ENCODE measurements at regions not wholly inside any gene's neighbourhood (a gene's known extent, or its start where the extent isn't known, plus 50 kb on each side); places are given as distances from the start of the nearest gene placed in this dataset.

DNA sequence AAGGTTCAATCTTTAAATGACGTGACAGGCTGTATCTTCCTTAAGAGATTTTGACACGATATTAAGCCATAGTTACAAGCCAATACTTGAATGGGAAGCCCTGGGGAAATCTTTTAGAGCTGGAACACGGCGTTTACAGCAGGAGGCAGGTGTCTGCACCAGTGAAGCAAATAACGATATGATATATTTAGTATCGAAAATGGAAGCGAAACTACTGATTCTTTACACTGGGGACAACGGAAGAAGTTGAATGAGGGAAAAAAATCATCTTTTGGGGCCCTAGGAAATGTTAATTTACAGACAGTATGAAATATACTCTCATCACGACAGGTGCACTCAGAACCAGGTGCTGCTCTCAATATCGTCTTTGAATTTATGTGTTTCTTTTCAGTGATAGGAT, 793.9 kb upstream of the PCDH20 start:
- no peak overlapping the region for H3K27ac ChIP-seq
- H3K9me3 ChIP-seq: no peaks in the 10 kb centered on the region
- DNase-seq (no peak), ATAC-seq (no peak)
- 64 to 66% methylated on average over 10 of the region's 10 CpGs for WGBS, 2 donors
- H3K36me3 ChIP-seq (replicated peaks in 1 of 2; ENCODE audit: insufficient read depth in 1 of 2, low read depth in 2 of 2): no peaks in the 10 kb centered on the region
- no peaks in the 10 kb centered on the region for H3K4me1 ChIP-seq
- no peak overlapping the region for H3K4me3 ChIP-seq
- TF ChIP-seq POLR2A (IDR thresholded peaks at IDR 0.05) (no peak), CTCF (IDR thresholded peaks at IDR 0.05) (no peak)
- intact Hi-C loops (cut with DNase I): no loop called here
- H3K27me3 ChIP-seq: no peaks in the 10 kb centered on the region

DNA sequence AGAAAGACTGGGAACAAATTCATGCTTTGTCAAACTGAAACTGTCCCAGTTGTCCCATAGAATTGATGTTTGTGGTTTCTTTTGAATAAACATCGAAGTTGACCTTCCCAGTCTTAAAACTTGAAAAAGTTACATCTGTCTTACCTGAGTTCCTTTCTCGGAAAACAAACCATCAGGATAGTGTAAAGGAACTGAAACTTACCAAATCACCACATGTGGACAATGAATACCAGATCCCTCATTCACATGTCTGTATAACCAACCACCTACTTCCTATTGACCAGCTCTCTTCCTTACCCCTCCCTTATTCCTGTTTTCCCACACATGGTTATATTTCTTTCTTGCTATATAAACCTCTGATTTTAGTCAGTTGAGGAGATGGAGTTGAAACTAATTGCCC, 791.7 kb upstream of the PCDH20 start:
- intact Hi-C loops (cut with DNase I): no loop called here
- no peaks in the 10 kb centered on the region for H3K36me3 ChIP-seq (replicated peaks in 1 of 2; ENCODE audit: insufficient read depth in 1 of 2, low read depth in 2 of 2)
- no peaks in the 10 kb centered on the region for H3K9me3 ChIP-seq
- no peak for DNase-seq
- 63 to 67% methylated on average over 2 of the region's 2 CpGs for WGBS, 2 donors
- no peak for TF ChIP-seq POLR2A (IDR thresholded peaks at IDR 0.05)
- TF ChIP-seq CTCF (IDR thresholded peaks at IDR 0.05): no peak
- no peak for ATAC-seq
- H3K4me3 ChIP-seq: no peak overlapping the region
- H3K27me3 ChIP-seq: no peaks in the 10 kb centered on the region
- H3K27ac ChIP-seq: no peak overlapping the region
- no peaks in the 10 kb centered on the region for H3K4me1 ChIP-seq

DNA sequence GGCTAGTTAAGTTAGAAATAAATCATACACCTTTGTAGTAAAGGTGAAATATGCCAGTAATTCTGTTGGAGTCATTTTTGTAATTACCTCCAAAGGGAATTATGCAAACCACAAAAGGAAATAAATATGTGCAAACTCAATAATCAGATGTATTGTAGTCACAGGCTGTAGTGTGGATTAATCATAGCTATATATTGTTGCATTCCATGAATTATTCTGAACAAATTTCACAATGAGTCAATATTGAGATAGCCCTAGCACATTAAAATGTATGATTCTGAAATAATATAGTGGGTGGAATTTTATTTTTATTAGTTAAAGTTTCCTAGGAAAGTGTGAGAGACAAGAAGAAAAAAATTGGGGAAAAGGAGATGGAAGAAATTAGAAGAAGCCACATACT, 790.5 kb upstream of the PCDH20 start:
- ATAC-seq (no peak), DNase-seq (no peak)
- no peak overlapping the region for H3K4me3 ChIP-seq
- no peaks in the 10 kb centered on the region for H3K36me3 ChIP-seq (replicated peaks in 1 of 2; ENCODE audit: insufficient read depth in 1 of 2, low read depth in 2 of 2)
- no peaks in the 10 kb centered on the region for H3K4me1 ChIP-seq
- no peak overlapping the region for H3K27ac ChIP-seq
- no peaks in the 10 kb centered on the region for H3K9me3 ChIP-seq
- intact Hi-C loops (cut with DNase I): no loop called here
- no peaks in the 10 kb centered on the region for H3K27me3 ChIP-seq
- no peak for TF ChIP-seq POLR2A (IDR thresholded peaks at IDR 0.05)
- no peak for TF ChIP-seq CTCF (IDR thresholded peaks at IDR 0.05)

DNA sequence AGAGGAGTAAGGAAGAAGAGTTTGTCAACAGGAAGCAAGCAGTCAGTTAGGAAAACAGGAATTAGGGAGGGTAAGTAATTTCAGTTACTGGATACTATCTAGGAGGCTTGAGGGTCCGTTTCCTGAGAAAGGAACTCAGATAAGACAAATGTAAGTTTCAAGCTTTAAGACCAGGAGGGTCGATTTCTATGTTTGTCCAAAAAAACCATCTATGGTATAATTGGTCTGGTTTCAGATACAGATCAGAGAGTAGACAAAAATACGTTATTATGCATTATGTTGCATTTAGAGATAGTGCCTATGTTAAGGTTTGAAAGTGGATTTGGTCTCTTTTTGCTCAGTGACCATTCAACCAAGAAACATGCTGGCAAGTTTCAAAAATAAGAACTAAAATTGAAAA, 789.6 kb upstream of the PCDH20 start:
- Histone ChIP-seq H3K9me3 (no peaks in the 10 kb centered on the region), H3K27ac (no peak overlapping the region), H3K4me3 (no peak overlapping the region), H3K36me3 (replicated peaks in 1 of 2; ENCODE audit: insufficient read depth in 1 of 2, low read depth in 2 of 2) (no peaks in the 10 kb centered on the region), H3K27me3 (no peaks in the 10 kb centered on the region), H3K4me1 (no peaks in the 10 kb centered on the region)
- intact Hi-C loops (cut with DNase I): no loop called here
- WGBS, 2 donors: 36 to 38% methylated on average over 3 of the region's 3 CpGs
- TF ChIP-seq CTCF (IDR thresholded peaks at IDR 0.05): no peak
- no peak for TF ChIP-seq POLR2A (IDR thresholded peaks at IDR 0.05)
- no peak for DNase-seq
- ATAC-seq: no peak

- ATAC-seq: no peak
- TF ChIP-seq CTCF (IDR thresholded peaks at IDR 0.05) (no peak), POLR2A (IDR thresholded peaks at IDR 0.05) (no peak)
- no peaks in the 10 kb centered on the region for H3K9me3 ChIP-seq
- H3K27me3 ChIP-seq: no peaks in the 10 kb centered on the region
- no peak for DNase-seq
- intact Hi-C loops (cut with DNase I): no loop called here
- no peak overlapping the region for H3K4me3 ChIP-seq
- H3K27ac ChIP-seq: no peak overlapping the region
- 50 to 54% methylated on average over 3 of the region's 3 CpGs for WGBS, 2 donors
- no peaks in the 10 kb centered on the region for H3K4me1 ChIP-seq
- H3K36me3 ChIP-seq (replicated peaks in 1 of 2; ENCODE audit: insufficient read depth in 1 of 2, low read depth in 2 of 2): no peaks in the 10 kb centered on the region
Measured at GRCh38 chr13:62194371-62194770, 778.7 kb upstream of the PCDH20 start.
